Kidney epithelial cell (primary cell): ENCODE measurements at regions not wholly inside any gene's neighbourhood (a gene's known extent, or its start where the extent isn't known, plus 50 kb on each side); places are given as distances from the start of the nearest gene placed in this dataset.

Experiments used
- DNase-seq: peaks from one replicate; pipeline ENCODE4 v3.0.0-alpha.2; 2010; ENCODE audit warnings: low read depth
- H3K27me3 ChIP-seq: 2 replicates; pipeline ENCODE4 v1.6.0; 2011; ENCODE audit warnings: low read length; ENCODE audit not compliant: control insufficient read depth, insufficient read depth
- H3K36me3 ChIP-seq: 2 replicates; pipeline ENCODE4 v1.5.1; 2011; ENCODE audit warnings: low read length; ENCODE audit not compliant: control insufficient read depth, insufficient read depth
- H3K4me3 ChIP-seq: 2 replicates; pipeline ENCODE4 v1.5.1; 2011; ENCODE audit warnings: low read depth, mild to moderate bottlenecking, control low read depth, low read length
- TF ChIP-seq, protein P1 (sequence below): IDR thresholded peaks from 2 replicates; pipeline ENCODE4 v1.5.1; 2011; ENCODE audit warnings: mild to moderate bottlenecking, moderate library complexity, low read length, control low read depth, inconsistent platforms; ENCODE audit not compliant: insufficient read depth, poor library complexity, severe bottlenecking

- Histone ChIP-seq H3K4me3 (no peak overlapping the region), H3K36me3 (no peaks in the 10 kb centered on the region), H3K27me3 (no peaks in the 10 kb centered on the region)
- no peak for DNase-seq
- TF ChIP-seq, protein P1, sequence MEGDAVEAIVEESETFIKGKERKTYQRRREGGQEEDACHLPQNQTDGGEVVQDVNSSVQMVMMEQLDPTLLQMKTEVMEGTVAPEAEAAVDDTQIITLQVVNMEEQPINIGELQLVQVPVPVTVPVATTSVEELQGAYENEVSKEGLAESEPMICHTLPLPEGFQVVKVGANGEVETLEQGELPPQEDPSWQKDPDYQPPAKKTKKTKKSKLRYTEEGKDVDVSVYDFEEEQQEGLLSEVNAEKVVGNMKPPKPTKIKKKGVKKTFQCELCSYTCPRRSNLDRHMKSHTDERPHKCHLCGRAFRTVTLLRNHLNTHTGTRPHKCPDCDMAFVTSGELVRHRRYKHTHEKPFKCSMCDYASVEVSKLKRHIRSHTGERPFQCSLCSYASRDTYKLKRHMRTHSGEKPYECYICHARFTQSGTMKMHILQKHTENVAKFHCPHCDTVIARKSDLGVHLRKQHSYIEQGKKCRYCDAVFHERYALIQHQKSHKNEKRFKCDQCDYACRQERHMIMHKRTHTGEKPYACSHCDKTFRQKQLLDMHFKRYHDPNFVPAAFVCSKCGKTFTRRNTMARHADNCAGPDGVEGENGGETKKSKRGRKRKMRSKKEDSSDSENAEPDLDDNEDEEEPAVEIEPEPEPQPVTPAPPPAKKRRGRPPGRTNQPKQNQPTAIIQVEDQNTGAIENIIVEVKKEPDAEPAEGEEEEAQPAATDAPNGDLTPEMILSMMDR = no peak
Measured at GRCh38 chr20:60407011-60407771, 449.0 kb downstream of the CDH26 start.

DNA sequence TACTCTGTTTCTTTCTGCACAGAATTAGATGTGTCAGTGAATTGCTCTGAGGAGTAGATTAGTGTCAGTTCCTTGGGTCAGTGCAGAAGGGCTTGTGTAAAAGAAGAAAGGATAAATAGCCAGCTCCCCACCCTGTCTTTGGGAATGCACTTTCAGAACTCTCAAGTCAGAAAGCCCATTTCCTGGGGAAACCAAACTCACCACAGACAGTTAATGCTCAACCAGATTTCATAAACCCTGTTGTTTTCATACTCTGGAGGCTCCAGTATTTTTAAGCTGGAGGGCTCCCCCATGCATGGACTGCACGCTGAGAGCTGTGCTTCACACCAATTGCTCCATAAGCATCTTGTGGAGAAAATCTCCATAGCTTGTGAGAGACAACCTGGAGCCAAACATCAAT lies 449.7 kb downstream of the CDH26 start:
- no peaks in the 10 kb centered on the region for H3K27me3 ChIP-seq
- no peak overlapping the region for H3K4me3 ChIP-seq
- H3K36me3 ChIP-seq = no peaks in the 10 kb centered on the region
- TF ChIP-seq, protein P1 = no peak
- no peak for DNase-seq

DNA sequence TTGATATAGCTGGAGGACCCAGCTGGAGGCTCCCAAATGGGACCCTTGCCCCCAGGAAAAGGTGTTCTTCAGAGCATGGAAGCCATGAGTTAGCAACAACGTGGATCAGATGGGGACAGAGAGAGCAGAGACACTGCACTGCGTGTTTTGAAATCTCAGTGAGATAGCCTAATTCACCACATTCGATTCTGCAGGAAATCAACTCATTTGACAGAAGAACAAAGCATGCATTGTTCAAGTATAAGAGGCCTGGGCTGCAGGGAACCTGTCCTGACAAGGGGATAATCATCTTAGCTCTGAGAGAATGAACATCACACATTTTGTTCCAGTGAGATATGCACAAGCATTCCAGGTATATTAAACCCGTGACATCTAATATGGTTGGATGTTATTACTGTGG lies 450.2 kb downstream of the CDH26 start:
- no peaks in the 10 kb centered on the region for H3K27me3 ChIP-seq
- H3K36me3 ChIP-seq = no peaks in the 10 kb centered on the region
- no peak for DNase-seq
- TF ChIP-seq, protein P1 = no peak
- no peak overlapping the region for H3K4me3 ChIP-seq

DNA sequence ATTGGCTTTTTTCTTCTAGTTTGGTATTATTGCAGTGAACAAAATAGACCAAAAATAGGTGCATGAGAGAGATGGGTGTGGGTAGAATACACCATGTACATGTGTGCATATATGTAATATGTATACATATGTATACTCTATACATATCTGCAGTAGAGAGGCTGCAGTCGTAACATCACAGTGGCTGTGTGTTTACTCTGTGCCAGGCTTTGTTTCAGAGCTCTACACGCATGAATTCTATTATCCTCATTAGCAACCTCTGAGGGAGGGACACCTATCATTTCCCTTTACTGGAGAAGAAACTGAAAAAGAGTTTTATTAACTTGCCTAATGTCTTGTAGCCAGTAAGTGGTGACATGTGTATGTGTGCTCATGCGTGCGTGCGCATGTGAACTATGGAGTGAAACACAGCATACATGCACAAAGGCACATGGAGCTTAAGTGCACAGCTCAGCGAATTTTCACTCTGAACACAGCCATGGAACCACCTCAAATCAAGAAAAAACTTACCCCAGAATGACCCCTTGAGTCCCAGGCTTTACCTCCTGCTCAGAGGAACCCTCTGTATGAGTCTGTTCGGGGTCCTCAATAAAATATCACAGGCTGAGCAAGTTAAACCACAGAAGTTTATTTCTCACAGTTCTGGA lies 452.5 kb downstream of the CDH26 start:
- Histone ChIP-seq H3K4me3 (no peak overlapping the region), H3K36me3 (no peaks in the 10 kb centered on the region), H3K27me3 (no peaks in the 10 kb centered on the region)
- DNase-seq = no peak
- TF ChIP-seq, protein P1 = no peak

DNA sequence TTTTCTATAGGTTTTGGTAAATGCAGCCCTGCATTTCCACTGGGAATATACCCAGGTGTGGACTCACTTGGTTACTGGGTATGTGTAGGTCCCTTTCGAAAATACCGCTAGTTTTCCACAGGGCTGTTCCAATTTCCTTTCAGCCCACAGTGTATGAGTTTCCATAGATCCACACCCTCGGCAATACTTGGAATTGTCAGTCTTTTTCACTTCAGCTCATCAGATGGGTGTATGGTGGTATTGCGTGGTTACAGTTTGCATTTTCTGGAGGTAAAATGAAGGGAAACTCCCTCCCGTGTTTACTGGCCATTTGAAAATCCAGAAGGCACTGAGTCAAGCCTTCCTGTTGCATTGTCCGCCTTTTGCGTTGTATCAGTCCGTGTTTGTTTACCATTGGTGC lies 453.6 kb downstream of the CDH26 start:
- no peaks in the 10 kb centered on the region for H3K36me3 ChIP-seq
- no peak overlapping the region for H3K4me3 ChIP-seq
- TF ChIP-seq, protein P1 = no peak
- H3K27me3 ChIP-seq = no peaks in the 10 kb centered on the region
- no peak for DNase-seq
